ENCODE measurements at regions not wholly inside any gene's neighbourhood (a gene's known extent, or its start where the extent isn't known, plus 50 kb on each side); places are given as distances from the start of the nearest gene placed in this dataset.
A peak's percentile ranks its signal among the peaks of the same experiment; 100 is the strongest.

DNA sequence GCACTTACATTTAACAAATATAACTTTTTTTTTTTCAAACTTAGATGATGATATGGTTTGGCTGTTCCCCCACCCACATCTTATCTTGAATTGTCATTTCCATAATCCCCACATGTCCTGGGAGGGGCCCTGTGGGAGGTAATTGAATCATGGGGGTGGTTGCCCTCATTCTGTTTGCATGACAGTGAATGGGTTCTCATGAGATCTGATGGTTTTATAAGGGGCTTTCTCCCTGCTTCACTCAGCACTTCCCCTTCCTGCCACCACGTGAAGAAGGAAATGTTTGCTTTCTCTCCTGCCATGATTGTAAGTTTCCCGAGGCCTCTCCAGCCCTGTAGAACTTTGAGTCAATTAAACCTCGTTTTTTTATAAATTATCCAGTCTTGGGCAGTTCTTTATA is 432.6 kb downstream of the AMY1C start:
- BruUV-seq (replicated peaks): no TSS peak
- H3K4me2 ChIP-seq: no peak overlapping the region
- no peaks in the 10 kb centered on the region; the same call in 1 of the 2 replicates for H4K20me1 ChIP-seq (ENCODE audit: insufficient read depth)
- CTCF ChIA-PET: no interaction called here
- no peaks in the 10 kb centered on the region for H3K9me2 ChIP-seq (ENCODE audit: insufficient read depth)
- intact Hi-C loops (cut with micrococcal nuclease; ENCODE audit: unreplicated experiment): no loop called here
- no peaks in the 10 kb centered on the region for H3K79me2 ChIP-seq (ENCODE audit: low read depth)
- no peaks in the 10 kb centered on the region for H3F3A ChIP-seq (ENCODE audit: insufficient read depth, low read depth)
- H3K9me3 ChIP-seq (ENCODE audit: insufficient read depth, low read depth): no peaks in the 10 kb centered on the region
- TF ChIP-seq, protein P1, sequence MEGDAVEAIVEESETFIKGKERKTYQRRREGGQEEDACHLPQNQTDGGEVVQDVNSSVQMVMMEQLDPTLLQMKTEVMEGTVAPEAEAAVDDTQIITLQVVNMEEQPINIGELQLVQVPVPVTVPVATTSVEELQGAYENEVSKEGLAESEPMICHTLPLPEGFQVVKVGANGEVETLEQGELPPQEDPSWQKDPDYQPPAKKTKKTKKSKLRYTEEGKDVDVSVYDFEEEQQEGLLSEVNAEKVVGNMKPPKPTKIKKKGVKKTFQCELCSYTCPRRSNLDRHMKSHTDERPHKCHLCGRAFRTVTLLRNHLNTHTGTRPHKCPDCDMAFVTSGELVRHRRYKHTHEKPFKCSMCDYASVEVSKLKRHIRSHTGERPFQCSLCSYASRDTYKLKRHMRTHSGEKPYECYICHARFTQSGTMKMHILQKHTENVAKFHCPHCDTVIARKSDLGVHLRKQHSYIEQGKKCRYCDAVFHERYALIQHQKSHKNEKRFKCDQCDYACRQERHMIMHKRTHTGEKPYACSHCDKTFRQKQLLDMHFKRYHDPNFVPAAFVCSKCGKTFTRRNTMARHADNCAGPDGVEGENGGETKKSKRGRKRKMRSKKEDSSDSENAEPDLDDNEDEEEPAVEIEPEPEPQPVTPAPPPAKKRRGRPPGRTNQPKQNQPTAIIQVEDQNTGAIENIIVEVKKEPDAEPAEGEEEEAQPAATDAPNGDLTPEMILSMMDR (conservative IDR thresholded peaks at IDR 0.05): no peak
- TF ChIP-seq EZH2 (IDR thresholded peaks at IDR 0.05; ENCODE audit: low read depth): no peak
- H2AFZ ChIP-seq: no peak overlapping the region
- no peaks in the 10 kb centered on the region for H3K27me3 ChIP-seq (ENCODE audit: insufficient read depth, low read depth)
- POLR2A ChIA-PET (ENCODE audit: unreplicated experiment): no interaction called here
- H3K4me1 ChIP-seq (replicated peaks; ENCODE audit: insufficient read depth): no peaks in the 10 kb centered on the region
- H3K4me3 ChIP-seq: no peak overlapping the region
- H3K36me3 ChIP-seq (ENCODE audit: low read depth): no peaks in the 10 kb centered on the region
- DNase-seq: no peak
- H3K27ac ChIP-seq: no peak overlapping the region

DNA sequence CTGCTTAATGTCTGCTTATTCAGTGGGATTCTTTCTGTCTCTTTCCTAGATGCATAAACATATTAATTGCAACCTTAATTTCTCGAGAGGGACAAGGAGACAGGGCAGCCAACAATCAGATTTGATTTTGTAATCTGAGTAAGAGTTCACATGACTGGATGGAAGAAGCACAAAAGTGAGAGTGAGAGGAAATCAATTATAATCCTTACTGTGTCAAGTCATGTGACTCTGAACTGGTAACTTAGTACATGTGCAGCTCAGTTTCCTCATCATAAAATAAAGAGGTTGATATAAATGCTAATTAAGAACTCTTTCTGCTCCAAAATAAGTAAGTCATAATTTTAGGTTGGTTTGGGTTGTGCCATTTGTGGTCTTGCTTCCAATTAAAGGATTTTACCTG is 439.5 kb downstream of the AMY1C start:
- no peaks in the 10 kb centered on the region for H3K9me3 ChIP-seq (ENCODE audit: insufficient read depth, low read depth)
- no peak overlapping the region for H3K4me2 ChIP-seq
- TF ChIP-seq EZH2 (IDR thresholded peaks at IDR 0.05; ENCODE audit: low read depth): no peak
- TF ChIP-seq, protein P1 (conservative IDR thresholded peaks at IDR 0.05): no peak
- BruUV-seq (replicated peaks): no TSS peak
- H3K9me2 ChIP-seq (ENCODE audit: insufficient read depth): no peaks in the 10 kb centered on the region
- H3K4me3 ChIP-seq: no peak overlapping the region
- intact Hi-C loops (cut with micrococcal nuclease; ENCODE audit: unreplicated experiment): no loop called here
- POLR2A ChIA-PET (ENCODE audit: unreplicated experiment): no interaction called here
- no peak overlapping the region for H3K27ac ChIP-seq
- no peaks in the 10 kb centered on the region for H3K79me2 ChIP-seq (ENCODE audit: low read depth)
- CTCF ChIA-PET: no interaction called here
- no peaks in the 10 kb centered on the region for H3K27me3 ChIP-seq (ENCODE audit: insufficient read depth, low read depth)
- peak overlapping the region; percentile 41; the same call in 1 of the 2 replicates for H2AFZ ChIP-seq
- H3F3A ChIP-seq (ENCODE audit: insufficient read depth, low read depth): no peaks in the 10 kb centered on the region
- H3K4me1 ChIP-seq (replicated peaks; ENCODE audit: insufficient read depth): no peaks in the 10 kb centered on the region
- no peaks in the 10 kb centered on the region for H3K36me3 ChIP-seq (ENCODE audit: low read depth)
- no peak for DNase-seq
- H4K20me1 ChIP-seq (ENCODE audit: insufficient read depth): no peaks in the 10 kb centered on the region; the same call in 1 of the 2 replicates

DNA sequence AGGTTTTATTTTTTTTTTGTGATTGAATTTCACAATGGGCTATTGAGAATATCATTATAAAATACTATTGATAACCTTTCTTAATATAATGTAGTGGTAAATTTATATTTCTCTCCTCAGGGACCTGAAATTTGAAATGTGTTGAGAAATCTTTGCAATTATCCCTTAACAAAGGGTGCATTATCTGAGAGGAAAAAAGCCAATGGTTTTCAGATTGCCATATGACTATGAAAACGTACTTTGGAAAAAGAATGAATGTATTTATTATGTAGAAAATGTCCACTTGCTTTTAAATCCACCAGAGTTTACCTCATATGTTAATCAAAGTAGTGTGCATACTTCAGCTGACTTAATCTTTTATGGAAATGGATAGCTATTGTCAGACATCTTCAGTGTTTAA is 441.1 kb downstream of the AMY1C start:
- no peaks in the 10 kb centered on the region for H3K9me2 ChIP-seq (ENCODE audit: insufficient read depth)
- ChIA-PET POLR2A (ENCODE audit: unreplicated experiment) (no interaction called here), CTCF (no interaction called here)
- no peaks in the 10 kb centered on the region for H3K36me3 ChIP-seq (ENCODE audit: low read depth)
- intact Hi-C loops (cut with micrococcal nuclease; ENCODE audit: unreplicated experiment): no loop called here
- no peaks in the 10 kb centered on the region; the same call in 1 of the 2 replicates for H4K20me1 ChIP-seq (ENCODE audit: insufficient read depth)
- H3K79me2 ChIP-seq (ENCODE audit: low read depth): no peaks in the 10 kb centered on the region
- H3K9me3 ChIP-seq (ENCODE audit: insufficient read depth, low read depth): no peaks in the 10 kb centered on the region
- no peak overlapping the region for H3K4me2 ChIP-seq
- TF ChIP-seq, protein P1 (conservative IDR thresholded peaks at IDR 0.05): no peak
- TF ChIP-seq EZH2 (IDR thresholded peaks at IDR 0.05; ENCODE audit: low read depth): no peak
- DNase-seq: no peak
- H3K4me3 ChIP-seq: no peak overlapping the region
- H3K4me1 ChIP-seq (replicated peaks; ENCODE audit: insufficient read depth): no peaks in the 10 kb centered on the region
- BruUV-seq (replicated peaks): no TSS peak
- H2AFZ ChIP-seq: no peak overlapping the region
- no peaks in the 10 kb centered on the region for H3K27me3 ChIP-seq (ENCODE audit: insufficient read depth, low read depth)
- no peak overlapping the region for H3K27ac ChIP-seq
- no peaks in the 10 kb centered on the region for H3F3A ChIP-seq (ENCODE audit: insufficient read depth, low read depth)

Measured in PC-9 (cell line).